HEK293 (cell line): ENCODE measurements at regions not wholly inside any gene's neighbourhood (a gene's known extent, or its start where the extent isn't known, plus 50 kb on each side); places are given as distances from the start of the nearest gene placed in this dataset.

ENCODE experiments used
- KLF10 ChIP-seq: fragments of 450-650 bp; IDR thresholded peaks from 2 replicates; pipeline ENCODE4 v1.5.1; 2018; ENCODE audit warnings: missing biosample characterization, mild to moderate bottlenecking, missing genetic modification characterization
- YY1 ChIP-seq: fragments of 450-650 bp; formaldehyde crosslinking; IDR thresholded peaks from 2 replicates; pipeline ENCODE4 v1.5.1; 2018; ENCODE audit warnings: missing biosample characterization, missing genetic modification characterization
- ZNF302 ChIP-seq: fragments of 450-650 bp; formaldehyde crosslinking; IDR thresholded peaks from 2 replicates; pipeline ENCODE4 v1.5.1; 2016; ENCODE audit warnings: missing biosample characterization, missing genetic modification characterization, low read depth
- ZNF473 ChIP-seq: fragments of 450-650 bp; formaldehyde crosslinking; IDR thresholded peaks from 2 replicates; pipeline ENCODE4 v1.5.1; 2017; ENCODE audit warnings: missing biosample characterization, missing genetic modification characterization
- ZNF596 ChIP-seq: fragments of 450-650 bp; IDR thresholded peaks from 2 replicates; pipeline ENCODE4 v1.5.0; 2018; ENCODE audit warnings: missing biosample characterization, mild to moderate bottlenecking, missing genetic modification characterization, moderate library complexity
- ZNF670 ChIP-seq: fragments of 450-650 bp; formaldehyde crosslinking; IDR thresholded peaks from 2 replicates; pipeline ENCODE4 v1.5.1; 2016; ENCODE audit warnings: missing biosample characterization, missing genetic modification characterization, low read depth
- ZNF837 ChIP-seq: fragments of 450-650 bp; formaldehyde crosslinking; IDR thresholded peaks from 2 replicates; pipeline ENCODE4 v1.5.1; 2016; ENCODE audit warnings: missing biosample characterization, missing genetic modification characterization
- TF ChIP-seq, protein P1 (sequence below): fragments of 450-650 bp; formaldehyde crosslinking; IDR thresholded peaks from 2 replicates; pipeline ENCODE4 v1.5.1; 2016; ENCODE audit warnings: missing biosample characterization, missing genetic modification characterization
- TF ChIP-seq, protein P2 (sequence below): fragments of 450-650 bp; formaldehyde crosslinking; IDR thresholded peaks from 2 replicates; pipeline ENCODE4 v1.5.1; 2016; ENCODE audit warnings: missing biosample characterization, missing genetic modification characterization, low read depth
- TF ChIP-seq, protein P3 (sequence below): fragments of 450-650 bp; formaldehyde crosslinking; IDR thresholded peaks from 2 replicates; pipeline ENCODE4 v1.5.1; 2016; ENCODE audit warnings: missing biosample characterization, missing genetic modification characterization, borderline replicate concordance

DNA sequence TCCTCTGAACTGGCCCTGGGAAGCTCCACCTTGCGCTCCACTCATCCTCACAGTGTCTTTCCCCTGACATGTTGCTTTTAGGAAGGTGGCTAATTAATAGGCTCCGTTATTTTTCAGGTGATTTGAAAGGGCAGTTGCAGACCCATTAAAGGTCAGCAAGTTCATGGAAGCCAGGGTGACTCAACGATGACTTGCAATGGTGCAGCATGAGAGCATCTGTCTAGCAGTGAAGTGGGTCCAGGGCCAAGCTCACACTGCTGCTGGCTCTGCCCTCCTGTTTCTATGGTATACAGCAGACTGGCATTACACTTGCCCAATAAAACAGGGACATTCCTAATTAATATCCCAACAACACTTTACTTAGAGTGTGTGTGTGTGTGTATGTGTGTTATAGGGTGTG is 68.8 kb upstream of the WDR11 start:
- TF ChIP-seq, protein P1, sequence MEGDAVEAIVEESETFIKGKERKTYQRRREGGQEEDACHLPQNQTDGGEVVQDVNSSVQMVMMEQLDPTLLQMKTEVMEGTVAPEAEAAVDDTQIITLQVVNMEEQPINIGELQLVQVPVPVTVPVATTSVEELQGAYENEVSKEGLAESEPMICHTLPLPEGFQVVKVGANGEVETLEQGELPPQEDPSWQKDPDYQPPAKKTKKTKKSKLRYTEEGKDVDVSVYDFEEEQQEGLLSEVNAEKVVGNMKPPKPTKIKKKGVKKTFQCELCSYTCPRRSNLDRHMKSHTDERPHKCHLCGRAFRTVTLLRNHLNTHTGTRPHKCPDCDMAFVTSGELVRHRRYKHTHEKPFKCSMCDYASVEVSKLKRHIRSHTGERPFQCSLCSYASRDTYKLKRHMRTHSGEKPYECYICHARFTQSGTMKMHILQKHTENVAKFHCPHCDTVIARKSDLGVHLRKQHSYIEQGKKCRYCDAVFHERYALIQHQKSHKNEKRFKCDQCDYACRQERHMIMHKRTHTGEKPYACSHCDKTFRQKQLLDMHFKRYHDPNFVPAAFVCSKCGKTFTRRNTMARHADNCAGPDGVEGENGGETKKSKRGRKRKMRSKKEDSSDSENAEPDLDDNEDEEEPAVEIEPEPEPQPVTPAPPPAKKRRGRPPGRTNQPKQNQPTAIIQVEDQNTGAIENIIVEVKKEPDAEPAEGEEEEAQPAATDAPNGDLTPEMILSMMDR: no peak
- TF ChIP-seq, protein P2, sequence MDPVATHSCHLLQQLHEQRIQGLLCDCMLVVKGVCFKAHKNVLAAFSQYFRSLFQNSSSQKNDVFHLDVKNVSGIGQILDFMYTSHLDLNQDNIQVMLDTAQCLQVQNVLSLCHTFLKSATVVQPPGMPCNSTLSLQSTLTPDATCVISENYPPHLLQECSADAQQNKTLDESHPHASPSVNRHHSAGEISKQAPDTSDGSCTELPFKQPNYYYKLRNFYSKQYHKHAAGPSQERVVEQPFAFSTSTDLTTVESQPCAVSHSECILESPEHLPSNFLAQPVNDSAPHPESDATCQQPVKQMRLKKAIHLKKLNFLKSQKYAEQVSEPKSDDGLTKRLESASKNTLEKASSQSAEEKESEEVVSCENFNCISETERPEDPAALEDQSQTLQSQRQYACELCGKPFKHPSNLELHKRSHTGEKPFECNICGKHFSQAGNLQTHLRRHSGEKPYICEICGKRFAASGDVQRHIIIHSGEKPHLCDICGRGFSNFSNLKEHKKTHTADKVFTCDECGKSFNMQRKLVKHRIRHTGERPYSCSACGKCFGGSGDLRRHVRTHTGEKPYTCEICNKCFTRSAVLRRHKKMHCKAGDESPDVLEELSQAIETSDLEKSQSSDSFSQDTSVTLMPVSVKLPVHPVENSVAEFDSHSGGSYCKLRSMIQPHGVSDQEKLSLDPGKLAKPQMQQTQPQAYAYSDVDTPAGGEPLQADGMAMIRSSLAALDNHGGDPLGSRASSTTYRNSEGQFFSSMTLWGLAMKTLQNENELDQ: no peak
- TF ChIP-seq, protein P3, sequence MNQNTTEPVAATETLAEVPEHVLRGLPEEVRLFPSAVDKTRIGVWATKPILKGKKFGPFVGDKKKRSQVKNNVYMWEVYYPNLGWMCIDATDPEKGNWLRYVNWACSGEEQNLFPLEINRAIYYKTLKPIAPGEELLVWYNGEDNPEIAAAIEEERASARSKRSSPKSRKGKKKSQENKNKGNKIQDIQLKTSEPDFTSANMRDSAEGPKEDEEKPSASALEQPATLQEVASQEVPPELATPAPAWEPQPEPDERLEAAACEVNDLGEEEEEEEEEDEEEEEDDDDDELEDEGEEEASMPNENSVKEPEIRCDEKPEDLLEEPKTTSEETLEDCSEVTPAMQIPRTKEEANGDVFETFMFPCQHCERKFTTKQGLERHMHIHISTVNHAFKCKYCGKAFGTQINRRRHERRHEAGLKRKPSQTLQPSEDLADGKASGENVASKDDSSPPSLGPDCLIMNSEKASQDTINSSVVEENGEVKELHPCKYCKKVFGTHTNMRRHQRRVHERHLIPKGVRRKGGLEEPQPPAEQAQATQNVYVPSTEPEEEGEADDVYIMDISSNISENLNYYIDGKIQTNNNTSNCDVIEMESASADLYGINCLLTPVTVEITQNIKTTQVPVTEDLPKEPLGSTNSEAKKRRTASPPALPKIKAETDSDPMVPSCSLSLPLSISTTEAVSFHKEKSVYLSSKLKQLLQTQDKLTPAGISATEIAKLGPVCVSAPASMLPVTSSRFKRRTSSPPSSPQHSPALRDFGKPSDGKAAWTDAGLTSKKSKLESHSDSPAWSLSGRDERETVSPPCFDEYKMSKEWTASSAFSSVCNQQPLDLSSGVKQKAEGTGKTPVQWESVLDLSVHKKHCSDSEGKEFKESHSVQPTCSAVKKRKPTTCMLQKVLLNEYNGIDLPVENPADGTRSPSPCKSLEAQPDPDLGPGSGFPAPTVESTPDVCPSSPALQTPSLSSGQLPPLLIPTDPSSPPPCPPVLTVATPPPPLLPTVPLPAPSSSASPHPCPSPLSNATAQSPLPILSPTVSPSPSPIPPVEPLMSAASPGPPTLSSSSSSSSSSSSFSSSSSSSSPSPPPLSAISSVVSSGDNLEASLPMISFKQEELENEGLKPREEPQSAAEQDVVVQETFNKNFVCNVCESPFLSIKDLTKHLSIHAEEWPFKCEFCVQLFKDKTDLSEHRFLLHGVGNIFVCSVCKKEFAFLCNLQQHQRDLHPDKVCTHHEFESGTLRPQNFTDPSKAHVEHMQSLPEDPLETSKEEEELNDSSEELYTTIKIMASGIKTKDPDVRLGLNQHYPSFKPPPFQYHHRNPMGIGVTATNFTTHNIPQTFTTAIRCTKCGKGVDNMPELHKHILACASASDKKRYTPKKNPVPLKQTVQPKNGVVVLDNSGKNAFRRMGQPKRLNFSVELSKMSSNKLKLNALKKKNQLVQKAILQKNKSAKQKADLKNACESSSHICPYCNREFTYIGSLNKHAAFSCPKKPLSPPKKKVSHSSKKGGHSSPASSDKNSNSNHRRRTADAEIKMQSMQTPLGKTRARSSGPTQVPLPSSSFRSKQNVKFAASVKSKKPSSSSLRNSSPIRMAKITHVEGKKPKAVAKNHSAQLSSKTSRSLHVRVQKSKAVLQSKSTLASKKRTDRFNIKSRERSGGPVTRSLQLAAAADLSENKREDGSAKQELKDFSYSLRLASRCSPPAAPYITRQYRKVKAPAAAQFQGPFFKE: no peak
- TF ChIP-seq KLF10 (tag by site-specific recombination): no peak
- TF ChIP-seq ZNF302 (tag by site-specific recombination): no peak
- TF ChIP-seq ZNF473: no peak
- no peak for TF ChIP-seq YY1 (tag by site-specific recombination)
- TF ChIP-seq ZNF670 (tag by site-specific recombination): no peak
- no peak for TF ChIP-seq ZNF837 (tag by site-specific recombination)
- no peak for TF ChIP-seq ZNF596 (tag by site-specific recombination)
